Mesendoderm (in vitro differentiated cells): ENCODE measurements at regions not wholly inside any gene's neighbourhood (a gene's known extent, or its start where the extent isn't known, plus 50 kb on each side); places are given as distances from the start of the nearest gene placed in this dataset.

Experiments
- DNase-seq: peaks from one replicate; pipeline ENCODE4 v3.0.0; 2013
- H2AK5ac ChIP-seq: 2 replicates; pipeline ENCODE4 v1.6.1; 2013; ENCODE audit warnings: low read length, inconsistent platforms
- H2BK120ac ChIP-seq: 2 replicates; pipeline ENCODE4 v1.6.1; 2013; ENCODE audit warnings: low read depth, mild to moderate bottlenecking, low read length, moderate library complexity, mixed read lengths
- H2BK15ac ChIP-seq: replicated peaks from 2 replicates; pipeline ENCODE4 v1.6.1; 2013; ENCODE audit warnings: low read depth, mild to moderate bottlenecking, moderate library complexity
- H2BK5ac ChIP-seq: 2 replicates; pipeline ENCODE4 v1.6.1; 2013; ENCODE audit warnings: low read length, inconsistent platforms
- H3K18ac ChIP-seq: 2 replicates; pipeline ENCODE4 v1.6.1; 2013; ENCODE audit warnings: mild to moderate bottlenecking, low read length, mixed read lengths
- H3K23ac ChIP-seq: one replicate; pipeline ENCODE4 v1.6.1; 2013; ENCODE audit warnings: low read length
- H3K27ac ChIP-seq: 2 replicates; pipeline ENCODE4 v1.5.1; 2013; ENCODE audit warnings: low read depth, mild to moderate bottlenecking, inconsistent platforms, low read length, moderate library complexity
- H3K27me3 ChIP-seq: 2 replicates; pipeline ENCODE4 v1.6.1; 2013; ENCODE audit warnings: low read length, control low read depth, mild to moderate bottlenecking, inconsistent platforms; ENCODE audit not compliant: insufficient read depth, poor library complexity
- H3K36me3 ChIP-seq: 2 replicates; pipeline ENCODE4 v1.6.1; 2013; ENCODE audit warnings: low read length, inconsistent platforms; ENCODE audit not compliant: control insufficient read depth, insufficient read depth
- H3K4ac ChIP-seq: one replicate; pipeline ENCODE4 v1.6.1; 2013; ENCODE audit warnings: low read depth, mild to moderate bottlenecking, low read length, moderate library complexity
- H3K4me1 ChIP-seq: 2 replicates; pipeline ENCODE4 v1.6.1; 2013; ENCODE audit warnings: low read depth, low read length, inconsistent platforms; ENCODE audit not compliant: control insufficient read depth
- H3K4me2 ChIP-seq: 2 replicates; pipeline ENCODE4 v1.6.1; 2013; ENCODE audit warnings: low read length
- H3K4me3 ChIP-seq: 2 replicates; pipeline ENCODE4 v1.5.1; 2013; ENCODE audit warnings: mild to moderate bottlenecking, low read length
- H3K56ac ChIP-seq: one replicate; pipeline ENCODE4 v1.6.1; 2013; ENCODE audit warnings: low read length
- H3K79me1 ChIP-seq: 2 replicates; pipeline ENCODE4 v1.6.1; 2013; ENCODE audit warnings: low read length, inconsistent platforms
- H3K79me2 ChIP-seq: 2 replicates; pipeline ENCODE4 v1.6.1; 2013; ENCODE audit warnings: mild to moderate bottlenecking, low read length; ENCODE audit not compliant: control insufficient read depth, insufficient read depth
- H3K9ac ChIP-seq: 2 replicates; pipeline ENCODE4 v1.6.1; 2013; ENCODE audit warnings: low read length, inconsistent platforms
- H4K5ac ChIP-seq: one replicate; pipeline ENCODE4 v1.6.1; 2013; ENCODE audit warnings: low read length
- H4K8ac ChIP-seq: one replicate; pipeline ENCODE4 v1.6.1; 2013; ENCODE audit warnings: low read depth, mild to moderate bottlenecking, control low read depth, low read length, moderate library complexity
- WGBS: extraction: QIAGEN DNeasy Blood & Tissue Kit; methylation state at CpG from one replicate; pipeline ENCODE4 v1.1.7; 2013; ENCODE audit warnings: low lambda C conversion rate, missing lambda C conversion rate; ENCODE audit not compliant: insufficient coverage; ENCODE audit errors: extremely low coverage; 5-methylcytosine and 5-hydroxymethylcytosine counted together

DNA sequence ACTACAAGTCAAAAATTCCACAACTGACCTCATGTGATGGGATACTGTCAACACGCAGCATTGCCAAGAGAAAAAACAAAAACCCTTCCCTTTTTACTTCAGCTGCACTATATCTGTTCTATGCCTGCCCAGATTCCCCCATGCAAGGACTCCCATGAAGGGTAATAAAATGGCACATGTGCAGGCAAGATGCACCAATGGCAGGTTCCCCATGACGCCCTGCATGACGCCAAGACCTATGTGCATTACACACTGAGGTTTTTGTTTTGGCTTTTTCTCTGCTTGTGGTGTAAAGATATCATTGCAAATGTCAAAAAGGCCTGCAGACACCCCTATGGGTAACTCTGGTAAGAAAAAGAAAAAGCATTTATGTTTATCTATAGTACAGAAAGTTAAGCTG is 403.4 kb downstream of the HDGFL1 start:
- H3K79me1 ChIP-seq, result no peaks in the 10 kb centered on the region
- H2BK120ac ChIP-seq, result no peak overlapping the region
- H3K27me3 ChIP-seq, result no peaks in the 10 kb centered on the region
- H3K56ac ChIP-seq, result no peak overlapping the region
- no peak overlapping the region for H3K9ac ChIP-seq
- H3K36me3 ChIP-seq, result no peaks in the 10 kb centered on the region
- WGBS, result no CpG with 5 or more reads among the region's 3 CpGs
- H4K5ac ChIP-seq, result no peak overlapping the region
- no peak overlapping the region for H4K8ac ChIP-seq
- H3K23ac ChIP-seq, result no peak overlapping the region
- no peak overlapping the region for H2BK5ac ChIP-seq
- no peak overlapping the region for H3K27ac ChIP-seq
- H3K4me1 ChIP-seq, result no peaks in the 10 kb centered on the region
- H3K4ac ChIP-seq, result no peak overlapping the region
- H2BK15ac ChIP-seq, result no peak overlapping the region
- H3K18ac ChIP-seq, result no peak overlapping the region
- no peak for DNase-seq
- no peaks in the 10 kb centered on the region for H3K79me2 ChIP-seq
- H2AK5ac ChIP-seq, result no peak overlapping the region
- no peak overlapping the region for H3K4me2 ChIP-seq
- H3K4me3 ChIP-seq, result no peak overlapping the region

DNA sequence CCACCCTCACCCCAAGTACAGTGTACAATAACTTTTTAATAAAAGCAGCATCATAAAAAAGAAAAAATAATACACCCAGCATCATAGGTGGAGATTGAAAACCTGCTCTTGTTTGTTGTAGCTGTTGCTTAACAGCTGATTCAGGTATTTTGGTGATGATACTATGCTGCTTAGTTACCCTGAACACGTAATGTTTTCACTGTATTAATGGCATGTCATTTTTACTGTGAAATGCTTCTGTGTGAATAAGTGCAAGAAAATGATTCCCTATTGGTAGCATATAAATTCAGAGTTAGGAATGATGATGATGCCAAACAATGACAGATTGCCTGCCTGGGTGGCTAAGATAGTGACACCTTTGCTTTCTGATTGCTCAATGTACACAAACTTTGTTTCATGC is 405.7 kb downstream of the HDGFL1 start:
- Histone ChIP-seq H3K27ac (no peak overlapping the region), H3K36me3 (no peaks in the 10 kb centered on the region), H3K27me3 (no peaks in the 10 kb centered on the region), H3K4me3 (no peak overlapping the region), H3K18ac (no peak overlapping the region), H3K79me2 (no peaks in the 10 kb centered on the region), H3K4me1 (no peaks in the 10 kb centered on the region), H3K9ac (no peak overlapping the region), H4K5ac (no peak overlapping the region), H3K4me2 (no peak overlapping the region), H2AK5ac (no peak overlapping the region), H3K79me1 (no peaks in the 10 kb centered on the region), H2BK120ac (no peak overlapping the region), H2BK5ac (no peak overlapping the region), H4K8ac (no peak overlapping the region), H2BK15ac (no peak overlapping the region), H3K4ac (no peak overlapping the region), H3K23ac (no peak overlapping the region), H3K56ac (no peak overlapping the region)
- no peak for DNase-seq
- WGBS, result no CpG with 5 or more reads among the region's 1 CpG

DNA sequence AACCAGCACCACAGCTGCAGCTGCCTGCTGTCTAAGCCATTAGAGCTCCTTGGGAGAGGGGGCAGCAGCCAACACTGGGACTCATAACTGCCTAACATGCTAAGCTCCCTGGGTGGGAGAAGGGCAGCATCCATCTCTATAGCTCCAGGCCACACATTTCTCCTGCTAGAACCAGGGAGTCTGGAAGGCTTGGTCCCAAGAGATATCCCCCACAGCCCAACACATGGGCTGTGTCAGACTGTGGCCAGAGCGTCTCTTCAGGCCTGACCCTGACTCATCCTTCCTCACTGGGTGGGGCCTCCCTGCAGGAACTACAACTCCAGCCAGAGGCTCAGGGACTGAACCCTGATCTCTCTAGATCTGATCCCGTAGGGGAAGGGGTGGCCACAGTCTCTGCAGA is 411.1 kb downstream of the HDGFL1 start:
- no peak overlapping the region for H4K5ac ChIP-seq
- no peaks in the 10 kb centered on the region for H3K79me1 ChIP-seq
- no peak for DNase-seq
- no peak overlapping the region for H2AK5ac ChIP-seq
- H3K4me1 ChIP-seq, result no peaks in the 10 kb centered on the region
- H3K4me2 ChIP-seq, result no peak overlapping the region
- no peak overlapping the region for H2BK15ac ChIP-seq
- H3K9ac ChIP-seq, result no peak overlapping the region
- no peaks in the 10 kb centered on the region for H3K79me2 ChIP-seq
- no peak overlapping the region for H3K27ac ChIP-seq
- H4K8ac ChIP-seq, result no peak overlapping the region
- no peak overlapping the region for H3K4me3 ChIP-seq
- H3K23ac ChIP-seq, result no peak overlapping the region
- H3K27me3 ChIP-seq, result no peaks in the 10 kb centered on the region
- H3K4ac ChIP-seq, result no peak overlapping the region
- WGBS, result no CpG with 5 or more reads among the region's 2 CpGs
- H3K18ac ChIP-seq, result no peak overlapping the region
- no peak overlapping the region for H2BK120ac ChIP-seq
- no peak overlapping the region for H3K56ac ChIP-seq
- no peaks in the 10 kb centered on the region for H3K36me3 ChIP-seq
- no peak overlapping the region for H2BK5ac ChIP-seq

DNA sequence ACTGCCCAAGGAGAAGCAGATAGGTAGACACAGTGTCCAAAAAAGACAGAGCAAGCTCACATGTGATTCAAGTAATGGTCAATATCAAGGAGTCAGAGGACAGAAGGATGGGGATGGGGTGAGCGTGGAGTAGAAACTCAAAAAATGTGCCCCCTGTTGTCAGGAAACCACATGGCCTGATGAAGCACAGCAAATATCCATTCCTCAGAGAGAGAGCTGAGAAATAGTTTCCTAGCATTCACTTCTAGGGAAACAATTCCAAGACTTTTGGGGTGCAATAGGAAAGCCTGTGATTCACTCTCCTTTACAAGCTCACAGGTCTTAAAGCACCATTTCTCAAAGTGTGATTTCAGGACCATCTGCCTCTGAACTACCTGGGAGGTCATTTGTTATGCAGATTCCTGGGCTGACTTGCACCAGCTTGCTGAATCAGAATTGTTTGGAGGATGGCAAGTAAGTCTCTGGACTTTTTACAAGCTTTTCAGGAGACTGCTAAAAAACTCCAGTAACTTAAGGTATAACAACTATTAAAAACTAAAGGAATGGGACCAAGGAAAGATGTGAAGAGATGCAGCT is 432.8 kb downstream of the HDGFL1 start:
- Histone ChIP-seq H3K18ac (no peak overlapping the region), H2BK120ac (no peak overlapping the region), H3K9ac (no peak overlapping the region), H3K36me3 (no peaks in the 10 kb centered on the region), H3K23ac (no peak overlapping the region), H3K79me1 (no peaks in the 10 kb centered on the region), H3K56ac (no peak overlapping the region), H3K4me1 (no peaks in the 10 kb centered on the region), H3K4me2 (no peak overlapping the region), H3K27me3 (no peaks in the 10 kb centered on the region), H3K4ac (no peak overlapping the region), H3K4me3 (no peak overlapping the region), H3K79me2 (no peaks in the 10 kb centered on the region), H4K5ac (no peak overlapping the region), H2AK5ac (no peak overlapping the region), H2BK5ac (no peak overlapping the region), H3K27ac (peak overlapping the region; percentile 4), H4K8ac (no peak overlapping the region), H2BK15ac (no peak overlapping the region)
- WGBS, result no CpG with 5 or more reads among the region's 1 CpG
- DNase-seq, result peak; percentile 75

DNA sequence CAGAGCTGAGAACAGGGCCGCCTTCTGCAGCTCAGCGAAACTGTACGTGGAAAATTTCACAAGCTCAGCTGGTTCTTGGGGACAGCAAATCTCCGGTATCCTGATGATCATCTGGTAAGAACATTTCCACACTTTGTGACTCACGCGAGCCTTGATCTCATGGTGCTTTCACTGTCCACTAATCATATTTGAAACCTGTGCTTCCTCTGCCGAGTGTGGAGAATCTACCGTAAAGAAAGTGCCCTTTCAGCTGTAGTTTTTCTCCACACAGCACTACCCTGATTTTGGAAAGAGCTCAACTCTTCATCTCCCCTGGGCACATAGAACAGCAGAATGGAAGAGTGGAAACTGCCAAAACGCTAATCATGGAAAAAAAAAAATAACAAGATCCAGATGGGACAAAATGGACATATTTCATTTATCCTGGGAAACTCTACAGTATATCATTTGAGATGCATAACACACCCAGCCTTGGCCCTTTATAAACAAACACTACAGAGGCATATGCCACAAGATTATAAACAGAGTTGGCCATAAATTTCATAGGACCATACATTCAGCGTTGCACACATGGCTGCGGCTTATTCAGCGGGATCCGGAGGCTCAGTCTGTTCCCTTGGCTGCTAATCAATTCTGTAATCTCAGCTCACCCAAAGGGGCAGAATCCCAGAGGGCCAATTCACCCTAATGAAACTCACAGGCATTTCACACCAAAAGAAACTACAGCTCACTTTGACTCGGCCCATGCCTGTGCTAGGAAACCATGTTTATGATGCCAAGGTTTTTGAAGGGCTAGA is 434.5 kb downstream of the HDGFL1 start:
- no peak overlapping the region for H3K4ac ChIP-seq
- no peak overlapping the region for H2BK120ac ChIP-seq
- no peaks in the 10 kb centered on the region for H3K27me3 ChIP-seq
- H3K79me2 ChIP-seq, result no peaks in the 10 kb centered on the region
- H3K4me1 ChIP-seq, result no peaks in the 10 kb centered on the region
- no peak overlapping the region for H2AK5ac ChIP-seq
- peak overlapping the region; percentile 42 for H2BK15ac ChIP-seq
- H2BK5ac ChIP-seq, result no peak overlapping the region
- H4K5ac ChIP-seq, result no peak overlapping the region
- H3K23ac ChIP-seq, result no peak overlapping the region
- H3K27ac ChIP-seq, result no peak overlapping the region
- no peak for DNase-seq
- no peak overlapping the region for H3K9ac ChIP-seq
- no CpG with 5 or more reads among the region's 14 CpGs for WGBS
- no peak overlapping the region for H3K56ac ChIP-seq
- no peak overlapping the region for H4K8ac ChIP-seq
- H3K79me1 ChIP-seq, result no peaks in the 10 kb centered on the region
- peak overlapping the region; percentile 13 for H3K18ac ChIP-seq
- no peak overlapping the region for H3K4me3 ChIP-seq
- H3K4me2 ChIP-seq, result no peak overlapping the region
- no peaks in the 10 kb centered on the region for H3K36me3 ChIP-seq

DNA sequence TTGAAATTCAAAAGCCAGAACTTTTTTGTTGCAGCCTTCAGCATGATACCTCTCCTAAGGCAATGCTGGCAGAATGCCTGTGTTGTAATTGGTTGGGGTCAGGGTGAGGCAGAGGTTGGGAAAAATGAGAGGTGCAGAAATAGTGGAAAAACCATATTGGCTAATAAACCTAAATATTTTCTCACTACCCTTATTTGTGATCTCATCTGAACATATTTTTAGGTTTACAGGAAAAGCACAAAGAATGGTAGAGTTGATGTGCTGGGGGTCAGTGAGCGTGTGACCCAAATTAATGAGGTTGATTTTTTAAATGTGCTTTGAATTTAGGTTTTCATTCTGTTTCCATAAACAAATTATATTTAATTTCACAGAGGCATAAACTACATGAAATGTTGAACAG is 437.3 kb downstream of the HDGFL1 start:
- no peak overlapping the region for H3K23ac ChIP-seq
- H2AK5ac ChIP-seq, result no peak overlapping the region
- H2BK120ac ChIP-seq, result no peak overlapping the region
- H4K8ac ChIP-seq, result no peak overlapping the region
- no peak overlapping the region for H2BK5ac ChIP-seq
- H3K27ac ChIP-seq, result no peak overlapping the region
- no peaks in the 10 kb centered on the region for H3K4me1 ChIP-seq
- H3K4me2 ChIP-seq, result no peak overlapping the region
- no peak for DNase-seq
- no peak overlapping the region for H2BK15ac ChIP-seq
- WGBS, result no CpG with 5 or more reads among the region's 1 CpG
- H3K18ac ChIP-seq, result no peak overlapping the region
- no peak overlapping the region for H3K4ac ChIP-seq
- no peaks in the 10 kb centered on the region for H3K27me3 ChIP-seq
- no peaks in the 10 kb centered on the region for H3K36me3 ChIP-seq
- H3K4me3 ChIP-seq, result no peak overlapping the region
- H4K5ac ChIP-seq, result no peak overlapping the region
- H3K79me2 ChIP-seq, result no peaks in the 10 kb centered on the region
- H3K9ac ChIP-seq, result no peak overlapping the region
- no peaks in the 10 kb centered on the region for H3K79me1 ChIP-seq
- H3K56ac ChIP-seq, result no peak overlapping the region
